H9 (cell line): ENCODE measurements at regions not wholly inside any gene's neighbourhood (a gene's known extent, or its start where the extent isn't known, plus 50 kb on each side); places are given as distances from the start of the nearest gene placed in this dataset.

Experiments
- DNase-seq: peaks from one replicate; pipeline ENCODE4 v3.0.0-alpha.2; 2017
- H2AFZ ChIP-seq: one replicate; pipeline ENCODE4 v1.6.1; 2013; ENCODE audit warnings: mild to moderate bottlenecking, low read length, control low read depth, moderate library complexity
- H2AK5ac ChIP-seq: 2 replicates; pipeline ENCODE4 v1.6.1; 2013; ENCODE audit warnings: low read length, control low read depth, mixed read lengths; ENCODE audit not compliant: insufficient read length
- H2BK120ac ChIP-seq: one replicate; pipeline ENCODE4 v1.6.1; 2013; ENCODE audit warnings: low read depth, mild to moderate bottlenecking, low read length, control low read depth, inconsistent platforms; ENCODE audit not compliant: poor library complexity, severe bottlenecking
- H2BK12ac ChIP-seq: 2 replicates; pipeline ENCODE4 v1.6.1; 2013; ENCODE audit warnings: low read length, control low read depth, mixed read lengths, low read depth; ENCODE audit not compliant: insufficient read length
- H2BK15ac ChIP-seq: 2 replicates; pipeline ENCODE4 v1.6.1; 2013; ENCODE audit warnings: low read depth, low read length, control low read depth
- H2BK20ac ChIP-seq: one replicate; pipeline ENCODE4 v1.6.1; 2013; ENCODE audit warnings: low read depth, mild to moderate bottlenecking, low read length, control low read depth, inconsistent platforms; ENCODE audit not compliant: poor library complexity, severe bottlenecking
- H2BK5ac ChIP-seq: 2 replicates; pipeline ENCODE4 v1.6.1; 2013; ENCODE audit warnings: low read length, control low read depth, mixed read lengths; ENCODE audit not compliant: insufficient read length
- H3K14ac ChIP-seq: 2 replicates; pipeline ENCODE4 v1.6.1; 2013; ENCODE audit warnings: low read length, control low read depth; ENCODE audit not compliant: insufficient read depth
- H3K18ac ChIP-seq: 2 replicates; pipeline ENCODE4 v1.6.1; 2013; ENCODE audit warnings: low read depth, mild to moderate bottlenecking, mixed read lengths, low read length, control low read depth; ENCODE audit not compliant: insufficient read length
- H3K23ac ChIP-seq: 2 replicates; pipeline ENCODE4 v1.6.1; 2013; ENCODE audit warnings: low read length, control low read depth, mixed read lengths, low read depth; ENCODE audit not compliant: insufficient read length
- H3K23me2 ChIP-seq: 2 replicates; pipeline ENCODE4 v1.6.1; 2013; ENCODE audit warnings: low read depth, mild to moderate bottlenecking, mixed read lengths, low read length, control low read depth; ENCODE audit not compliant: insufficient read length, poor library complexity, severe bottlenecking
- H3K27ac ChIP-seq: 2 replicates; pipeline ENCODE4 v1.5.1; 2013; ENCODE audit warnings: low read length, control low read depth, mixed read lengths, low read depth; ENCODE audit not compliant: insufficient read length
- H3K27me3 ChIP-seq: 2 replicates; pipeline ENCODE4 v1.6.1; 2013; ENCODE audit warnings: low read length, control low read depth, inconsistent platforms; ENCODE audit not compliant: insufficient read depth
- H3K4ac ChIP-seq: 2 replicates; pipeline ENCODE4 v1.6.1; 2013; ENCODE audit warnings: low read depth, mild to moderate bottlenecking, control low read depth, inconsistent platforms, low read length, moderate library complexity
- H3K4me1 ChIP-seq: 2 replicates; pipeline ENCODE4 v1.6.1; 2013; ENCODE audit warnings: low read length, control low read depth, inconsistent platforms; ENCODE audit not compliant: insufficient read depth
- H3K4me2 ChIP-seq: 2 replicates; pipeline ENCODE4 v1.6.1; 2013; ENCODE audit warnings: low read length, control low read depth, mixed read lengths; ENCODE audit not compliant: insufficient read length, insufficient read depth
- H3K56ac ChIP-seq: 2 replicates; pipeline ENCODE4 v1.6.1; 2013; ENCODE audit warnings: low read depth, mild to moderate bottlenecking, mixed read lengths, low read length, control low read depth; ENCODE audit not compliant: insufficient read length
- H3K79me1 ChIP-seq: 2 replicates; pipeline ENCODE4 v1.6.1; 2013; ENCODE audit warnings: low read depth, mild to moderate bottlenecking, moderate library complexity, low read length, control low read depth, inconsistent platforms; ENCODE audit not compliant: insufficient read depth, poor library complexity, severe bottlenecking
- H3K79me2 ChIP-seq: 2 replicates; pipeline ENCODE4 v1.6.1; 2013; ENCODE audit warnings: low read length, control low read depth, inconsistent platforms; ENCODE audit not compliant: insufficient read depth
- H3K9ac ChIP-seq: 2 replicates; pipeline ENCODE4 v1.6.1; 2013; ENCODE audit warnings: low read length, control low read depth, mixed read lengths; ENCODE audit not compliant: insufficient read length; ENCODE audit errors: extremely low read depth
- H3K9me3 ChIP-seq: one replicate; pipeline ENCODE4 v1.6.1; 2013; ENCODE audit warnings: low read depth, low read length, inconsistent platforms; ENCODE audit not compliant: control insufficient read depth
- H3T11ph ChIP-seq: one replicate; pipeline ENCODE4 v1.6.1; 2013; ENCODE audit warnings: mild to moderate bottlenecking, low read length, control low read depth, inconsistent platforms
- H4K20me1 ChIP-seq: one replicate; pipeline ENCODE4 v1.6.1; 2013; ENCODE audit not compliant: control insufficient read depth, insufficient read length, insufficient read depth
- H4K5ac ChIP-seq: 2 replicates; pipeline ENCODE4 v1.6.1; 2013; ENCODE audit warnings: low read depth, mild to moderate bottlenecking, mixed read lengths, low read length, control low read depth; ENCODE audit not compliant: insufficient read length
- H4K8ac ChIP-seq: replicated peaks from 2 replicates; pipeline ENCODE4 v1.6.1; 2013; ENCODE audit warnings: low read length, control low read depth, mixed read lengths, low read depth; ENCODE audit not compliant: insufficient read length
- H4K91ac ChIP-seq: 2 replicates; pipeline ENCODE4 v1.6.1; 2013; ENCODE audit warnings: low read depth, mild to moderate bottlenecking, moderate library complexity, mixed read lengths, low read length, control low read depth; ENCODE audit not compliant: insufficient read length
- H3K27ac Mint-ChIP-seq, 3 experiments: 2 replicates in 2 of 3; 3 replicates in 1 of 3; pipeline ENCODE4 v1.8.0; 2020 to 2021; ENCODE audit warnings: mixed read lengths in 3 of 3, mild to moderate bottlenecking in 1 of 3, moderate library complexity in 1 of 3
- H3K27me3 Mint-ChIP-seq: 2 replicates; pipeline ENCODE4 v1.8.0; 2021; ENCODE audit warnings: low read depth, mild to moderate bottlenecking, moderate library complexity, mixed read lengths
- H3K36me3 Mint-ChIP-seq, 3 experiments: 2 replicates in 2 of 3; 3 replicates in 1 of 3; pipeline ENCODE4 v1.8.0; 2020 to 2021; ENCODE audit warnings: low read depth in 3 of 3, mixed read lengths in 3 of 3; ENCODE audit not compliant: insufficient read depth in 1 of 3
- H3K4me1 Mint-ChIP-seq, 2 experiments: 2 replicates each; pipeline ENCODE4 v1.8.0; 2020; ENCODE audit warnings: mixed read lengths in 2 of 2
- H3K4me3 Mint-ChIP-seq, 2 experiments: 2 replicates in 1 of 2; 3 replicates in 1 of 2; pipeline ENCODE4 v1.8.0; 2020 to 2021; ENCODE audit warnings: mild to moderate bottlenecking in 2 of 2, mixed read lengths in 2 of 2, moderate library complexity in 1 of 2
- H3K9me3 Mint-ChIP-seq, 2 experiments: 2 replicates in 1 of 2; 3 replicates in 1 of 2; pipeline ENCODE4 v1.8.0; 2020; ENCODE audit warnings: mild to moderate bottlenecking in 2 of 2, mixed read lengths in 2 of 2, moderate library complexity in 1 of 2
- WGBS: extraction: QIAGEN DNeasy Blood & Tissue Kit; methylation state at CpG from one replicate; pipeline ENCODE4 v1.1.7; 2013; ENCODE audit warnings: missing lambda C conversion rate, low lambda C conversion rate, mixed read lengths; ENCODE audit not compliant: insufficient read length; ENCODE audit errors: extremely low coverage; 5-methylcytosine and 5-hydroxymethylcytosine counted together
- TF ChIP-seq, protein P1 (sequence below): fragments of 200-600 bp; sonication (generic); conservative IDR thresholded peaks from 3 replicates; pipeline ENCODE4 v1.8.0; 2021; ENCODE audit warnings: antibody characterized with exemption, mild to moderate bottlenecking

DNA sequence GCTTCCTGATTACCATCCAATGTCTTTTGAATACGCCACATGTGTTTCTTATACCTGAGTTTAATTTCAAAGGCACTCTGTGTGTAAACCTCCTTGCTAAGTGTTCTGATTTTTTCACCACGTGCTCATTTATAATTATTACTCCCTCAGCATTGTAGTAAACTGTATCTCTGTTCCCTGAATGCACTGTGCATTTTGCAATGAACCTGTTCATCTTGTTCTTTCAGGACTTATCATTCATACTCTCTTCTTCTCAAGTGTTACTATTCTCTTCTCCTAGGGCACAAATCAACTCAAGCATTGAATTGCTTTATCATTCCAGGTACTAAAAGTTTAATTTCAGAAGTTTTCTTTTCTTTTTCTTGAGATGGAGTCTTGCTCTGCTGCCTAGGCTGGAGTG, 383.4 kb upstream of the TRIB2 start:
- no peak overlapping the region for H3K27ac Mint-ChIP-seq
- no peaks in the 10 kb centered on the region for H3K27me3 ChIP-seq

More for the DNA sequence above, 383.4 kb upstream of the TRIB2 start:
- H3K9ac ChIP-seq, result no peak overlapping the region
- no peak overlapping the region for H2BK15ac ChIP-seq
- no peaks in the 10 kb centered on the region for H3K9me3 ChIP-seq
- no peak overlapping the region for H3K27ac ChIP-seq
- H3K4me1 ChIP-seq, result no peaks in the 10 kb centered on the region
- Mint-ChIP-seq H3K27me3 (no peaks in the 10 kb centered on the region; the same call in none of the 2 replicates), H3K9me3 (peaks cover 7% of the 10 kb centered on the region in 2 experiments; a peak in 1 of 5 replicates), H3K36me3 (0 out of 7 replicates have a peak, but pooled peaks cover 0 to 4% (median 2%) of the 10 kb centered on the region in 3 experiments), H3K4me3 (no peak overlapping the region), H3K4me1 (no peaks in the 10 kb centered on the region)
- H4K91ac ChIP-seq, result no peak overlapping the region
- H3K4me2 ChIP-seq, result no peak overlapping the region
- H3K18ac ChIP-seq, result no peak overlapping the region
- no peak overlapping the region for H3K56ac ChIP-seq
- H4K20me1 ChIP-seq, result no peaks in the 10 kb centered on the region
- no peak overlapping the region for H3K4ac ChIP-seq
- H3K79me2 ChIP-seq, result no peaks in the 10 kb centered on the region
- H4K8ac ChIP-seq, result no peak overlapping the region
- no peak overlapping the region for H3K14ac ChIP-seq
- H4K5ac ChIP-seq, result no peak overlapping the region
- H2BK20ac ChIP-seq, result no peak overlapping the region
- no peak overlapping the region for H2BK12ac ChIP-seq
- no peak overlapping the region for H2AFZ ChIP-seq
- H2BK5ac ChIP-seq, result no peak overlapping the region
- H3K23ac ChIP-seq, result no peak overlapping the region
- no peak overlapping the region for H2BK120ac ChIP-seq
- no peaks in the 10 kb centered on the region for H3K79me1 ChIP-seq
- TF ChIP-seq, protein P1, sequence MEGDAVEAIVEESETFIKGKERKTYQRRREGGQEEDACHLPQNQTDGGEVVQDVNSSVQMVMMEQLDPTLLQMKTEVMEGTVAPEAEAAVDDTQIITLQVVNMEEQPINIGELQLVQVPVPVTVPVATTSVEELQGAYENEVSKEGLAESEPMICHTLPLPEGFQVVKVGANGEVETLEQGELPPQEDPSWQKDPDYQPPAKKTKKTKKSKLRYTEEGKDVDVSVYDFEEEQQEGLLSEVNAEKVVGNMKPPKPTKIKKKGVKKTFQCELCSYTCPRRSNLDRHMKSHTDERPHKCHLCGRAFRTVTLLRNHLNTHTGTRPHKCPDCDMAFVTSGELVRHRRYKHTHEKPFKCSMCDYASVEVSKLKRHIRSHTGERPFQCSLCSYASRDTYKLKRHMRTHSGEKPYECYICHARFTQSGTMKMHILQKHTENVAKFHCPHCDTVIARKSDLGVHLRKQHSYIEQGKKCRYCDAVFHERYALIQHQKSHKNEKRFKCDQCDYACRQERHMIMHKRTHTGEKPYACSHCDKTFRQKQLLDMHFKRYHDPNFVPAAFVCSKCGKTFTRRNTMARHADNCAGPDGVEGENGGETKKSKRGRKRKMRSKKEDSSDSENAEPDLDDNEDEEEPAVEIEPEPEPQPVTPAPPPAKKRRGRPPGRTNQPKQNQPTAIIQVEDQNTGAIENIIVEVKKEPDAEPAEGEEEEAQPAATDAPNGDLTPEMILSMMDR, result no peak
- no peak overlapping the region for H2AK5ac ChIP-seq
- no CpG with 5 or more reads among the region's 2 CpGs for WGBS
- no peak for DNase-seq
- no peaks in the 10 kb centered on the region for H3K23me2 ChIP-seq
- no peak overlapping the region for H3T11ph ChIP-seq
